OCI-LY3 (cell line): ENCODE measurements at regions not wholly inside any gene's neighbourhood (a gene's known extent, or its start where the extent isn't known, plus 50 kb on each side); places are given as distances from the start of the nearest gene placed in this dataset.

Experiments used
- EZH2phosphoT487 ChIP-seq: fragments of 200-600 bp; shearing (Covaris generic); IDR thresholded peaks from 2 replicates; pipeline ENCODE4 v1.6.1; 2018; ENCODE audit warnings: antibody characterized with exemption, mixed run types, low read depth
- TF ChIP-seq, protein P1 (sequence below): fragments of 200-600, 300-600 bp; sonication (generic); IDR thresholded peaks from 2 replicates; pipeline ENCODE4 v1.5.1; 2014; ENCODE audit warnings: antibody characterized with exemption, low read length, low read depth

DNA sequence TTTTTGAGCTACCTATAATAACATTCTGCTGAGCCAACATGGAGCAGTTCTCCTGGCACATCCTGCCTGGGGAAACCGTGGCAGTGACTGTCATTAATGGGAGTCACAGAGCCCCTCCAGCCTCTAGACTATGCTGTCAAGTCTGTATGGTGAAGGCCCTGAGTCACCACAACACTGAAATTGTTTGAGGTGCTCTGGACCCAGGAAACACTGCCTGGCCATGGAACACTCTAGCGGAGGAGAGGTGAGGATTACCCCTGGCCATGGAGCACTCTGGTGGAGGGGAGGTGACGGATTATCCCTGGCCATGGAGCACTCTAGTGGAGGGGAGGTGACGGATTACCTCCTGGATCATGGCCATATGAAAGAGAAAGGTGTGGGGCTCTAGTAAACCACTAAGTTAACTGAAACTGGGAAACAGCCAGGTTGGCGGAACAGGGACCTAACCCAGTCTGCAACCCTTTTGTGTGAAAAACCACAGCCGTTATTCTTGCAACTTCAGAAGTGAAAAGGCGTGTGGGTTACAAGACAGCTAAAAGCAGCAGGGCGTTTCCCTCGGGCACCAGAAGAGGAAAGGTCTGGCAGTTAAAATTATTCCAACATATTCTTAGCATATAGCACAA is 156.7 kb downstream of the KCNJ12 start:
- TF ChIP-seq, protein P1, sequence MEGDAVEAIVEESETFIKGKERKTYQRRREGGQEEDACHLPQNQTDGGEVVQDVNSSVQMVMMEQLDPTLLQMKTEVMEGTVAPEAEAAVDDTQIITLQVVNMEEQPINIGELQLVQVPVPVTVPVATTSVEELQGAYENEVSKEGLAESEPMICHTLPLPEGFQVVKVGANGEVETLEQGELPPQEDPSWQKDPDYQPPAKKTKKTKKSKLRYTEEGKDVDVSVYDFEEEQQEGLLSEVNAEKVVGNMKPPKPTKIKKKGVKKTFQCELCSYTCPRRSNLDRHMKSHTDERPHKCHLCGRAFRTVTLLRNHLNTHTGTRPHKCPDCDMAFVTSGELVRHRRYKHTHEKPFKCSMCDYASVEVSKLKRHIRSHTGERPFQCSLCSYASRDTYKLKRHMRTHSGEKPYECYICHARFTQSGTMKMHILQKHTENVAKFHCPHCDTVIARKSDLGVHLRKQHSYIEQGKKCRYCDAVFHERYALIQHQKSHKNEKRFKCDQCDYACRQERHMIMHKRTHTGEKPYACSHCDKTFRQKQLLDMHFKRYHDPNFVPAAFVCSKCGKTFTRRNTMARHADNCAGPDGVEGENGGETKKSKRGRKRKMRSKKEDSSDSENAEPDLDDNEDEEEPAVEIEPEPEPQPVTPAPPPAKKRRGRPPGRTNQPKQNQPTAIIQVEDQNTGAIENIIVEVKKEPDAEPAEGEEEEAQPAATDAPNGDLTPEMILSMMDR = no peak
- no peak for TF ChIP-seq EZH2phosphoT487
